ENCODE measurements at regions not wholly inside any gene's neighbourhood (a gene's known extent, or its start where the extent isn't known, plus 50 kb on each side); places are given as distances from the start of the nearest gene placed in this dataset.

DNA sequence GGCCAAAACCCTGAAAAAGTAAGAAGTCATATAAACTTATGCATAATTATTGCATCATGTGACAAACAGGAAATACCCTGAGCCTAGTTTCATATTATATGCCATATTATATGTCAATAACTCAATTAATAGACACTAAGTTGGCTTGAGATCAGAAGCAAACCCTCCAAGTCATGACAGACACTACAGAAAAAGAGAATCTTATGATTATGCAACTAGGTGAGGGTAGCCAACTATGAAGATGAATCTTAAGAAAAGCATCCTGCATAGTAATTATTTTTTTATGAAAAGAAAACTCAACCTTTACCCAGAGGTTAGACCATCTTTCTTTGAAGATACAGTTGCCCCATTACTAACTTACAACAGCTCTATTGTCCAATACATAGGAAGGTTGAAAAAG lies 192.4 kb upstream of the VEPH1 start:
- TF ChIP-seq, protein P1, sequence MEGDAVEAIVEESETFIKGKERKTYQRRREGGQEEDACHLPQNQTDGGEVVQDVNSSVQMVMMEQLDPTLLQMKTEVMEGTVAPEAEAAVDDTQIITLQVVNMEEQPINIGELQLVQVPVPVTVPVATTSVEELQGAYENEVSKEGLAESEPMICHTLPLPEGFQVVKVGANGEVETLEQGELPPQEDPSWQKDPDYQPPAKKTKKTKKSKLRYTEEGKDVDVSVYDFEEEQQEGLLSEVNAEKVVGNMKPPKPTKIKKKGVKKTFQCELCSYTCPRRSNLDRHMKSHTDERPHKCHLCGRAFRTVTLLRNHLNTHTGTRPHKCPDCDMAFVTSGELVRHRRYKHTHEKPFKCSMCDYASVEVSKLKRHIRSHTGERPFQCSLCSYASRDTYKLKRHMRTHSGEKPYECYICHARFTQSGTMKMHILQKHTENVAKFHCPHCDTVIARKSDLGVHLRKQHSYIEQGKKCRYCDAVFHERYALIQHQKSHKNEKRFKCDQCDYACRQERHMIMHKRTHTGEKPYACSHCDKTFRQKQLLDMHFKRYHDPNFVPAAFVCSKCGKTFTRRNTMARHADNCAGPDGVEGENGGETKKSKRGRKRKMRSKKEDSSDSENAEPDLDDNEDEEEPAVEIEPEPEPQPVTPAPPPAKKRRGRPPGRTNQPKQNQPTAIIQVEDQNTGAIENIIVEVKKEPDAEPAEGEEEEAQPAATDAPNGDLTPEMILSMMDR (IDR thresholded peaks at IDR 0.05), result no peak
- TF ChIP-seq POLR2A (IDR thresholded peaks at IDR 0.05), result no peak

DNA sequence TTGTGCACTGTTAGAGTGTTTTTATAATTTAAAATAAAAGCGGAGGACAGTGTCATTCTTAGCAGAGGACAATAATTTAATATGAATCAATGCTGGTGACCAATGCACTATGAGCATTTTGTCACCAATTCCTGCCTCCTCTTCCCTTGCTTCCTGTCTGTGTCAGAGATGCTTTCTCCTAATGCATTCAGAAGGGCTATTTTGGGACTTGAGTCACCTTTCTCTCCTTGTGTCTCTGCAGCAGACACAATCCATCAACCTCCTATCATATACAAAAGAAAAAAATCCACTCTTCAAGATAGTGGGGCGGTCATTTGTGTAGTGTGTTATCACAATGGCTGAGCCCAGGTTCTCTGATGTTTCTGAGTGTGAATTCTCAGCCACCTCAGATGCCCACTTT lies 191.9 kb upstream of the VEPH1 start:
- Histone ChIP-seq H3K27ac (no peak overlapping the region), H3K4me1 (no peaks in the 10 kb centered on the region)

More for the DNA sequence above, 192.4 kb upstream of the VEPH1 start:
- no peaks in the 10 kb centered on the region for H3K4me1 ChIP-seq
- no peaks in the 10 kb centered on the region for H3K9me3 ChIP-seq
- H3K4me3 ChIP-seq, result no peak overlapping the region
- intact Hi-C loops (cut with DNase I), result no loop called here
- H3K27ac ChIP-seq, result no peak overlapping the region
- H3K27me3 ChIP-seq, result no peaks in the 10 kb centered on the region
- H3K36me3 ChIP-seq, result no peaks in the 10 kb centered on the region
- no peak for DNase-seq

DNA sequence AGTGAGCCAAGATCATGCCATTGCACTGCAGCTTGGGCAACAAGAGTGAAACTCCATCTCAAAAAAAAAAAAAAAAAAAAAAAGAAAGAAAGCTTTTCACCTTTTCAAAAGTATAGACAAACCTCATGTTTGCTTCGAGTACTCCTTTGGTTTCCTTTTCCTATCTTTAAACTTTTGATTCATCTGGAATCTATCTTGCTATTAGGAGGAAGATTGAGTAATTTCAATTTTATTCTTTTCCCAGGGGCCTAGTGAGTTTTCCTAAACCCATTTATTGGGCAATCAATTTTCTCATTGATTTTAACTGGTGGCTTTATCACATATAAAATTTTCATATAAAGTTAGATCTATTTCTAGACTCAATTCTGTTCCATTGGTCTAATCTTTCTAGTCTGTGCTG lies 190.5 kb upstream of the VEPH1 start:
- H3K4me1 ChIP-seq, result no peaks in the 10 kb centered on the region
- no peak for DNase-seq
- H3K9me3 ChIP-seq, result no peaks in the 10 kb centered on the region
- no peaks in the 10 kb centered on the region for H3K36me3 ChIP-seq
- no peaks in the 10 kb centered on the region for H3K27me3 ChIP-seq
- intact Hi-C loops (cut with DNase I), result no loop called here
- no peak overlapping the region for H3K4me3 ChIP-seq
- no peak overlapping the region for H3K27ac ChIP-seq
- no peak for TF ChIP-seq POLR2A (IDR thresholded peaks at IDR 0.05)
- TF ChIP-seq, protein P1 (IDR thresholded peaks at IDR 0.05), result no peak
- WGBS, 2 donors, result 71 to 75% methylated on average over 1 of the region's 1 CpG

More for the DNA sequence above, 191.9 kb upstream of the VEPH1 start:
- TF ChIP-seq, protein P1 (IDR thresholded peaks at IDR 0.05), result no peak
- TF ChIP-seq POLR2A (IDR thresholded peaks at IDR 0.05), result no peak
- H3K9me3 ChIP-seq, result no peaks in the 10 kb centered on the region
- intact Hi-C loops (cut with DNase I), result no loop called here
- WGBS, 2 donors, result 59 to 83% methylated on average over 2 of the region's 2 CpGs
- no peaks in the 10 kb centered on the region for H3K27me3 ChIP-seq
- no peak overlapping the region for H3K4me3 ChIP-seq
- no peak for DNase-seq
- H3K36me3 ChIP-seq, result no peaks in the 10 kb centered on the region

DNA sequence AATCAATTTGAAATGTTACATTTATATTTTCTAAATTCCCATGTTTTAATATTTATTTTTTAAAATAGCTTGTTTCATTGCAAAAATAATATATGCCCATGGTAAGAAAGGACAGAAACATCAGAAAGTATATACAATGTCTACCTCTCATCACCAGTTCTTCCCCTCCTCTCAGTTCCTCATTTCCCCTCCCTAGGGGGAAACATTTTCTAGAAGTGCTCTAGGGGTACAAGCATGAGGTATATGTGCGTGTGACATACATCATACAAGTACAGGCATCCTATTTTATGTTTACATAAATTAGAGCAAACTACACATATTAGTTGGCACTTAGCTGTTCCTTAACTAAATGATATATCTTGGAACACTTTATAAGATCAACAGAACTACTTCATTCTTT lies 189.3 kb upstream of the VEPH1 start:
- WGBS, 2 donors, result 60 to 65% methylated on average over 1 of the region's 1 CpG
- TF ChIP-seq, protein P1 (IDR thresholded peaks at IDR 0.05), result no peak
- no peak for TF ChIP-seq POLR2A (IDR thresholded peaks at IDR 0.05)
- Histone ChIP-seq H3K9me3 (no peaks in the 10 kb centered on the region), H3K4me3 (no peak overlapping the region), H3K27me3 (no peaks in the 10 kb centered on the region), H3K27ac (no peak overlapping the region), H3K4me1 (no peaks in the 10 kb centered on the region), H3K36me3 (no peaks in the 10 kb centered on the region)
- no peak for DNase-seq
- intact Hi-C loops (cut with DNase I), result no loop called here

DNA sequence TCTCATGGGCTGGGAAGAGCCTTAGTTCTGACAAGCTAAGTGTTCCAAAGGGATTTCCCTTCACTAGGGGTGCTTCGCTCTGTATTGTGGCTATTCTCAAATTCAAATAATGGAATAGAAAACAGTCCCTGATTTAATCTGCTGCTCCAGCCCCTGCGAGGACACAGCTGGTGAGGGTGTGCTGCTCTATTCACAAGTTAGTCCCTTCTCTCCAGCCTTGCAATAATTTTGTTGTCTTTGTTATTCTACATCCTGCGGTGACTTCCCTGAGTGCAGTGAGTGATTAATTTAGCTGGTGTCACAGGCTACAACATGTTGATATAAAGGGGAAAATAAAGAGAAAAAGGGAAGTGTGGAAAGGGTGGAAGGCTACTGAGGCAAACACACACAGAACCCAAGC lies 180.5 kb upstream of the VEPH1 start:
- no peak for DNase-seq
- intact Hi-C loops (cut with DNase I), result no loop called here
- Histone ChIP-seq H3K27me3 (no peaks in the 10 kb centered on the region), H3K4me3 (no peak overlapping the region), H3K36me3 (no peaks in the 10 kb centered on the region), H3K4me1 (no peaks in the 10 kb centered on the region), H3K9me3 (no peaks in the 10 kb centered on the region), H3K27ac (no peak overlapping the region)
- TF ChIP-seq, protein P1 (IDR thresholded peaks at IDR 0.05), result no peak
- TF ChIP-seq POLR2A (IDR thresholded peaks at IDR 0.05), result no peak
- 22 to 57% methylated on average over 2 to 3 of the region's 3 CpGs for WGBS, 2 donors
